Neural cell (in vitro differentiated cells): ENCODE measurements at regions not wholly inside any gene's neighbourhood (a gene's known extent, or its start where the extent isn't known, plus 50 kb on each side); places are given as distances from the start of the nearest gene placed in this dataset.

Experiments
- EZH2 ChIP-seq: fragments of 200-600, 300-800 bp; shearing (Covaris generic), sonication (generic); IDR thresholded peaks from 2 replicates; pipeline ENCODE4 v1.6.1; 2014; ENCODE audit warnings: antibody characterized with exemption, low read length, borderline replicate concordance, mild to moderate bottlenecking; ENCODE audit not compliant: insufficient read depth, poor library complexity, severe bottlenecking
- TF ChIP-seq, protein P1 (sequence below): fragments of 450-650 bp; IDR thresholded peaks from 2 replicates; pipeline ENCODE4 v1.5.1; 2014; ENCODE audit warnings: antibody characterized with exemption, mild to moderate bottlenecking, moderate library complexity; ENCODE audit not compliant: poor library complexity, severe bottlenecking

DNA sequence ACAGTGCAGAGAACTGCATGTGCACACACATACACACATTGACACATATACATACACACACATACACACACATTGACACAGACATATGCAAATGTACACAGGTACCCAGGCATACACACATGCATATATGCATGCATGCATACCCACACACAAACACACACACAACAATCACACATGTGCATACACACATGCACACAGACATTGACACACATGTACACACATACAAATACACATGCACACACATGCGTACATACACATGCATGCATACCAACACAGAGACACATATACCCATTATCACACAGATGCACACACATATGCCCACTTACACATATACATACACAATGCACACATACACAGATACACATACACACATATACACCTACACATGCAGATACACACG lies 299.6 kb upstream of the ADCY2 start:
- TF ChIP-seq, protein P1, sequence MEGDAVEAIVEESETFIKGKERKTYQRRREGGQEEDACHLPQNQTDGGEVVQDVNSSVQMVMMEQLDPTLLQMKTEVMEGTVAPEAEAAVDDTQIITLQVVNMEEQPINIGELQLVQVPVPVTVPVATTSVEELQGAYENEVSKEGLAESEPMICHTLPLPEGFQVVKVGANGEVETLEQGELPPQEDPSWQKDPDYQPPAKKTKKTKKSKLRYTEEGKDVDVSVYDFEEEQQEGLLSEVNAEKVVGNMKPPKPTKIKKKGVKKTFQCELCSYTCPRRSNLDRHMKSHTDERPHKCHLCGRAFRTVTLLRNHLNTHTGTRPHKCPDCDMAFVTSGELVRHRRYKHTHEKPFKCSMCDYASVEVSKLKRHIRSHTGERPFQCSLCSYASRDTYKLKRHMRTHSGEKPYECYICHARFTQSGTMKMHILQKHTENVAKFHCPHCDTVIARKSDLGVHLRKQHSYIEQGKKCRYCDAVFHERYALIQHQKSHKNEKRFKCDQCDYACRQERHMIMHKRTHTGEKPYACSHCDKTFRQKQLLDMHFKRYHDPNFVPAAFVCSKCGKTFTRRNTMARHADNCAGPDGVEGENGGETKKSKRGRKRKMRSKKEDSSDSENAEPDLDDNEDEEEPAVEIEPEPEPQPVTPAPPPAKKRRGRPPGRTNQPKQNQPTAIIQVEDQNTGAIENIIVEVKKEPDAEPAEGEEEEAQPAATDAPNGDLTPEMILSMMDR = no peak
- no peak for TF ChIP-seq EZH2
